ENCODE measurements at regions not wholly inside any gene's neighbourhood (a gene's known extent, or its start where the extent isn't known, plus 50 kb on each side); places are given as distances from the start of the nearest gene placed in this dataset.

- H3K4me3 ChIP-seq (ENCODE audit: low read depth in 1 of 3, low read length in 3 of 3), result no peak overlapping the region
- no peaks in the 10 kb centered on the region for H3K36me3 ChIP-seq (ENCODE audit: control insufficient read depth in 4 of 4, insufficient read depth in 3 of 4, low read depth in 1 of 4, low read length in 3 of 4)
- TF ChIP-seq CTCF (IDR thresholded peaks at IDR 0.05; ENCODE audit: low read depth, low read length, missing input control) (no peak), JUND (IDR thresholded peaks at IDR 0.05) (no peak), TAF1 (conservative IDR thresholded peaks at IDR 0.05) (no peak), GABPA (IDR thresholded peaks at IDR 0.05 in 1 of 2, conservative IDR thresholded peaks at IDR 0.05 in 1 of 2) (no peak), HNF4G (IDR thresholded peaks at IDR 0.05) (no peak), RAD21 (IDR thresholded peaks at IDR 0.05) (no peak), RXRA (IDR thresholded peaks at IDR 0.05) (no peak), FOXA1 (IDR thresholded peaks at IDR 0.05) (no peak), EGR1 (IDR thresholded peaks at IDR 0.05; ENCODE audit: low read depth in 2 of 2) (no peak)
- H3K9me3 ChIP-seq (ENCODE audit: control insufficient read depth in 4 of 4, low read length in 3 of 4), result peaks cover 0 to 2% (median 0%) of the 10 kb centered on the region in 4 donors
- no peak overlapping the region for H3K27ac ChIP-seq (ENCODE audit: low read depth in 1 of 2, low read length in 2 of 2)
- DNase-seq (ENCODE audit: low spot score), result no peak
- H3K4me1 ChIP-seq (ENCODE audit: control insufficient read depth in 4 of 4, insufficient read depth in 4 of 4, low read length in 3 of 4), result no peaks in the 10 kb centered on the region
- no peaks in the 10 kb centered on the region for H3K27me3 ChIP-seq (ENCODE audit: control insufficient read depth in 4 of 4, insufficient read depth in 4 of 4, low read length in 3 of 4)
- 71% methylated on average over 3 of the region's 3 CpGs for WGBS
- no peak overlapping the region for H3K9ac ChIP-seq (ENCODE audit: low read depth in 1 of 2, low read length in 2 of 2)
Observed at GRCh38 chr11:115784796-115785521, 280.7 kb upstream of the CADM1 start.

GRCh38 chr11:115780646-115781362, 276.6 kb upstream of the CADM1 start:
- TF ChIP-seq HNF4A (conservative IDR thresholded peaks at IDR 0.05) (no peak), YY1 (IDR thresholded peaks at IDR 0.05) (no peak), GABPA (IDR thresholded peaks at IDR 0.05 in 1 of 2, conservative IDR thresholded peaks at IDR 0.05 in 1 of 2) (no peak), RXRA (IDR thresholded peaks at IDR 0.05) (no peak), SP1 (IDR thresholded peaks at IDR 0.05) (no peak), HNF4G (IDR thresholded peaks at IDR 0.05) (no peak), JUND (IDR thresholded peaks at IDR 0.05) (no peak), FOXA2 (IDR thresholded peaks at IDR 0.05) (no peak)
- Histone ChIP-seq H3K9me3 (ENCODE audit: control insufficient read depth in 4 of 4, low read length in 3 of 4) (peaks cover 0 to 2% (median 0%) of the 10 kb centered on the region in 4 donors), H3K27ac (ENCODE audit: low read depth in 1 of 2, low read length in 2 of 2) (no peak overlapping the region), H3K36me3 (ENCODE audit: control insufficient read depth in 4 of 4, insufficient read depth in 3 of 4, low read depth in 1 of 4, low read length in 3 of 4) (no peaks in the 10 kb centered on the region), H3K4me3 (ENCODE audit: low read depth in 1 of 3, low read length in 3 of 3) (no peak overlapping the region), H3K27me3 (ENCODE audit: control insufficient read depth in 4 of 4, insufficient read depth in 4 of 4, low read length in 3 of 4) (no peaks in the 10 kb centered on the region), H3K4me1 (ENCODE audit: control insufficient read depth in 4 of 4, insufficient read depth in 4 of 4, low read length in 3 of 4) (no peaks in the 10 kb centered on the region), H3K9ac (ENCODE audit: low read depth in 1 of 2, low read length in 2 of 2) (no peak overlapping the region)
- 72% methylated on average over 9 of the region's 9 CpGs for WGBS
- no peak for DNase-seq (ENCODE audit: low spot score)

- no peak for DNase-seq (ENCODE audit: low spot score)
- H3K27ac ChIP-seq (ENCODE audit: low read depth in 1 of 2, low read length in 2 of 2), result no peak overlapping the region
- TF ChIP-seq YY1 (IDR thresholded peaks at IDR 0.05) (no peak), FOXA2 (IDR thresholded peaks at IDR 0.05) (no peak), RXRA (IDR thresholded peaks at IDR 0.05) (no peak), RAD21 (IDR thresholded peaks at IDR 0.05) (no peak), ATF3 (IDR thresholded peaks at IDR 0.05) (no peak), CTCF (IDR thresholded peaks at IDR 0.05; ENCODE audit: low read depth, low read length, missing input control) (no peak), FOXA1 (IDR thresholded peaks at IDR 0.05) (no peak), GABPA (IDR thresholded peaks at IDR 0.05 in 1 of 2, conservative IDR thresholded peaks at IDR 0.05 in 1 of 2) (no peak), REST (IDR thresholded peaks at IDR 0.05) (no peak)
Observed at GRCh38 chr11:115778928-115779650, 274.9 kb upstream of the CADM1 start.

More at GRCh38 chr11:115778928-115779650, 274.9 kb upstream of the CADM1 start:
- H3K4me1 ChIP-seq (ENCODE audit: control insufficient read depth in 4 of 4, insufficient read depth in 4 of 4, low read length in 3 of 4), result no peaks in the 10 kb centered on the region
- peaks cover 0 to 2% (median 0%) of the 10 kb centered on the region in 4 donors for H3K9me3 ChIP-seq (ENCODE audit: control insufficient read depth in 4 of 4, low read length in 3 of 4)
- no peak overlapping the region for H3K9ac ChIP-seq (ENCODE audit: low read depth in 1 of 2, low read length in 2 of 2)
- H3K27me3 ChIP-seq (ENCODE audit: control insufficient read depth in 4 of 4, insufficient read depth in 4 of 4, low read length in 3 of 4), result no peaks in the 10 kb centered on the region
- no peaks in the 10 kb centered on the region for H3K36me3 ChIP-seq (ENCODE audit: control insufficient read depth in 4 of 4, insufficient read depth in 3 of 4, low read depth in 1 of 4, low read length in 3 of 4)
- 73% methylated on average over 2 of the region's 2 CpGs for WGBS
- no peak overlapping the region for H3K4me3 ChIP-seq (ENCODE audit: low read depth in 1 of 3, low read length in 3 of 3)
